Medulla oblongata (tissue), 1 donor: ENCODE measurements at regions not wholly inside any gene's neighbourhood (a gene's known extent, or its start where the extent isn't known, plus 50 kb on each side); places are given as distances from the start of the nearest gene placed in this dataset.
A peak's percentile ranks its signal among the peaks of the same experiment; 100 is the strongest.
"Not testable (repeated sequence)": the region's sequence is repeated elsewhere in the genome, so short reads cannot be mapped to it uniquely, and the experiment has no call there.

Experiments
- DNase-seq: peaks from one replicate; pipeline ENCODE4 v3.0.0-alpha.2; 2015; ENCODE audit errors: extremely low spot score

GRCh38 chr20:43837856-43838702, 76.6 kb upstream of the TOX2 start:
- no peak for DNase-seq

- DNase-seq: no peak
Observed at GRCh38 chr20:43836790-43837189, 77.9 kb upstream of the TOX2 start.

GRCh38 chr20:43835944-43836508, 78.6 kb upstream of the TOX2 start:
- DNase-seq: no peak

DNA sequence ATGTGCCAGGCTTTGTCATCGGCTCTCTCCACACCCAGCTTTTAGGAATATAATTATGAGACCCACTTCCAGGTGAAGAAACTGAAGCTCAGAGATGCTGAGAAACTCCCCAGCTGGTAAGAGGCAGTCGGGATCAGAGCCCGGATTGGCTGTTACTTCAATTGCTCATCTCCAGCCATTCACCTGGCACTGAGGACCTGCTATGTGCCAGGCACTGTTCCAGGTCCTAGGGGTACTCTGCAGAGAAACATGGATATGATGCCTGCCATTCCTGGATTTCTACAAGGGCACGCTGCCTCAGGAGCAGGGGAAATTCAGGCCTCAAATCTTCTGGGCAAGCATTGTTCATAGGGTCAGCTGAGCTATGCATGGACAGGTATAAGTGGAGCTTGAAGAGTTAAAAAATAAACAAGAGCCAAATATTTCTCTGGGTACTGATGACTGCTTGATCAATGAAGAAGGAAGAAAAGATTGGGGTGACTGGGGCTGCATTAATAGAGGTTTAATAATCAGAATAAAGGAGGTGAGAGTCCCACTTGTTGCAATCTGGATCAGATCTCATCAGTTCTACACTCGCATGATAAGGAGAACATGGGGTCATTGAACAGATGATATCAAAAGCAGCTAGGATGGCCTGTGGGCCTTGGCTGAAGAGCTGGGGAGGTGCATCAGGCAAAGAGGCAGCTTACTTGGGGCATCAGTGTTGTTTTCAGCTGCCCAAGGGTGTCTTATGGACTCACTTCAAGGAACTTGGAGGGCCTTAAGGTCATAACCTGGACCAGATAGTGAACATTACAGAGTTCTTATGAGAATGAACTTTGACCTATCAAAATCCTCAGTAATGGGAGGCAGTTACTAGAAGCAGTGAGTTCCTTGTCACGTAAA, 80.9 kb upstream of the TOX2 start:
- no peak for DNase-seq

DNA sequence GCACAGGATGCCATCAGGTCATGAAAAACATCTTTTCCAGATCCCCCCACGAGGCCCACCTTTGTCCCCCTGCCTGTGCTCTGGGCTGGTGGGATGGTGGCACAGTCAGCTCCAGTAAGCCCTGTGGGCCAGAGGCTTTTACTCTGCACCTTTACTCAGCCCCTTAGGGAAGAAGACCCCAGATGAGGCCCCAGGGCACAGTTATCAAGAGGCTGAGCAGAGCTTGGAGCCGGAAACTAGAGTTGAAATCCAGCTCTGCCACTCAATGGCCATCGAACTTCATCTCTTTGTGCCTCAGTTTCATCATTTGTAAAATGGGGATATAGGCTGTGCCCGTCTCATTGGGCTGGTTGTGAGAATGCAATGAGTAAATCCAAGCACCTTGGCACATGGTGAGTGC, 81.7 kb upstream of the TOX2 start:
- DNase-seq: no peak

DNA sequence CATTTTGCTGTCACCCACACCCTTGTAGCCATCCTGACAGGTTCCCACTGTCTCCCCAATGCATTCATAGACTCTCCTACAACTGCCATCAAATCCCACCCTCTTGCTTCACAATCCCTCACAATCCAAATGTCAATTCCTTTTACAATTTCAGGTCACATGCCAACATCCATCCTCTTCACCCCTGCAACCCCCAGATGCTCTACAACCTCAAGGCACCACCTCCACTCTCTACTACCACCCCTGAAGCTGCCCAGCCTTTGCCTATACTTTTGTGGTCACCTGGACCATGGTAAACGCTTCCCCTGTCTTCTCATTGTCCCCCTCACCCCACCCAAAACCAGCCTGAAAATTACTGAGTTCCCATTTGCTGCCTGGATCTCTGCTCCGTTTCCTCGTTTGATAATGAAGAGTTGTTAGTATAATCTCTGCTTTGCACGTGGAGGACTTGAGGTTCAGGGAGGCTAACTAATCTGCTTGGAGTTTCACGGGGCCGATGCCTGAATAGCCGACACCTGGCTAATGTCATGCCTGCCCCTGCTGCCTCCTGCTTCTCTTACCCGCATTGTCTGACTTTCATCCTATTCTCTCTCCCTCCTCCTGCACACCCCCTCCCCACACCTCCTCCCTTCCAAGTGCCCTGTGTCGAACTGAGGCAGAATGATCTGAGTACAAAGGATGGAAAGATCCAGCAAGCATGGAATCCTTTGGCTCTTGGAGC, 82.4 kb upstream of the TOX2 start:
- DNase-seq: no peak

GRCh38 chr20:43831481-43832065, 83.1 kb upstream of the TOX2 start:
- no peak for DNase-seq

GRCh38 chr20:43830883-43831282, 83.8 kb upstream of the TOX2 start:
- no peak for DNase-seq

GRCh38 chr20:43829951-43830690, 84.5 kb upstream of the TOX2 start:
- no peak for DNase-seq

DNA sequence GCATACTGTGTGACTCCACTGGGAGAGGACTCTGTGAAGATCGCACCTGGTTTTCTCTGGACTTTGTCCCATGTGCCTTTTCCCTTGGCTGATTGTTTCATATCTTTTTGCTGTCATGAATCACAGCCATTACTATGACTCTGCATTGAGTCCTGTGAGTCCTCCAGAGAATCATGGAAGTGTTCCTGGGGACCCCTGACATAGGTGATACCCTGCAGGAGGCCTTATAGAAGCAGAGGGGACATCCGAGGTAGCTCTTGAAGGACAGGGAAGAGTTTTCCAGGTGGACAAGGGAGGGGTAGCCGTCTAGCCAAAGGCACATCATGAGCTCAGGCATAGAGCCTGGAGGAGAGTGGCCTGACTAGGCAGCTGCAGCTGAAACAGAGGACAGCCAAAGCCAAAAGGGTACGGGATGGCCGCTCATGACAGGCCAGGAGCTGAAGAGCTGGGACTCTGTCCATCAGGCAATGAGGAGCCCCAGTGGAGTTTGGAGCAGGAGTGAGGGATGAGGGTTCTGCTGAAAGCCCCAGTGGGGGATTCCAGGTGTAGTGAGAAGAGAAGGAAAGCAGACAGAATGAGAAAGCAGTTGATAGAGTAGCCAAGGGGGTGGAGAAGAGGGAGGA, 86.6 kb upstream of the TOX2 start:
- no peak for DNase-seq

GRCh38 chr20:43826943-43827342, 87.7 kb upstream of the TOX2 start:
- not testable (repeated sequence) for DNase-seq

- peak; percentile 2 for DNase-seq
Observed at GRCh38 chr20:43825581-43825980, 89.1 kb upstream of the TOX2 start.

DNA sequence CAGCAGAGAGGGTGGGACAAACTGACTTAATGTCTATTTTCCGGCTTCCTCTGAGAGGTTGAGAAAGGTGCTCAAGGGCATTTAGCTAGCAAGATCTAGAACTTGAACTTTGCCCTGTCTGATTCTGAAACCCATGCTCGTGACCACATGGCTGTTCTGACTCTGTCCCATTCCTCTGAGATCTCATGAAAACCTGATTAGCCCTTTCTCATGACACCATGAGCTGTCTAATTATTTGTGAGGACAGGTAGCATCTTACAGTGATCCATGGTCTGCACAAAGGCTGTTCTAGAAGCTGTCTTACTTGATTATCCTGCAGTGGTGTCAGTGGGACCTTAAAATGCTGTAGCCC, 89.6 kb upstream of the TOX2 start:
- DNase-seq: no peak

DNA sequence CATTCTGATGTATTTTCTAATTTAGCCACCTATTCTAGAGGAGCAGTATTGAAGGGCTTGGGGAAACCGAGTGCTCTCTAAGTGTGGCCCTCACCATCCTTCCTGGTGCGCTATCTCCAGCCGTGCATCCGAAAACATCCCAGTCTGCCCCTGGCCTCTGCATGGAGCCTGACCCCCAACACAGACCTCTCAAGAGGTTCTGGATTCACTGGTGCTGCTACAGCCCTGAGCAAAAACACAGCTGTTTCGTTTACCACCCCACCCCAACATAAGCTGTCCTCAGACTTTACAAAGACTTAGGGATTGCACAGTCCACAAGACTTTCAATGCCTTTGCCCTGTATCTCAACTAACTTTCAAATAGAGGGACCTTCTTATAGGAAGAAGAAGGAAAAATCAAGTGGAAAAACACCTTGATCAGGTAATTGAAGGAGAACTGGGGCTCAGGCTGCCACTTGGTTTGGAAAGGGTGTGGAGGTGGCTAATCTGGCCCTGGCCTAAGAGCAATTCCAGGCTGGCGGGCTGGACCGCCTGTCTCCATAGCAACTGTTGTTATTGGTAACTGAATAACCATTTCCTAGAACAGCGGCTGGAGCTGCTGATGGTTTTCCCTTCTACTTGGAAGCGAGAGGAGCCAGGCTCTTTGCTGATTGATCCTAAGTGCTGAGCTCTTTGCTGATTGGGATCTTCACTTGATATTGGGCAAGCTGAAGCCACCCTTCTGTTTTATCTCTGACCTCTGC, 90.2 kb upstream of the TOX2 start:
- DNase-seq: peak; percentile 31

GRCh38 chr20:43821795-43822194, 92.9 kb upstream of the TOX2 start:
- DNase-seq: no peak

GRCh38 chr20:43820731-43821330, 93.8 kb upstream of the TOX2 start:
- DNase-seq: no peak

DNA sequence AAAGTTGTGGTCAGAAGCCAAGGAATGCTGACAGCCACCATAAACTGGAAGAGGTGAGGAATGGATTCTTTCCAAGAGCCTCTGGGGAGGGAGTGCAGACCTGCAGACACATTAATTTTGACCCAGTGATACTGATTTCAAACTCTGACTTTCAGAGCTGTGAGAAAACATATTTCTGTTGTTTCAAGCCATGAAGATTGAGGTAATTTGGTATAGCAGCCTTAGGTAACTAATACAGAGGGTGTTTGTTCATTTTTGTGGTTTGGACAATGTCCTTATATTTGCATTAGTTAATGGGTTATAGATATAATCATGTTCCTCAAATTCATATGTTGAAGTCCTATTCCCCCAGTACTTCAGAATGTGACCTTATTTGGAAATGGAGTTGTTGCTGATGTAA, 85.4 kb upstream of the GTSF1L start:
- no peak for DNase-seq

DNA sequence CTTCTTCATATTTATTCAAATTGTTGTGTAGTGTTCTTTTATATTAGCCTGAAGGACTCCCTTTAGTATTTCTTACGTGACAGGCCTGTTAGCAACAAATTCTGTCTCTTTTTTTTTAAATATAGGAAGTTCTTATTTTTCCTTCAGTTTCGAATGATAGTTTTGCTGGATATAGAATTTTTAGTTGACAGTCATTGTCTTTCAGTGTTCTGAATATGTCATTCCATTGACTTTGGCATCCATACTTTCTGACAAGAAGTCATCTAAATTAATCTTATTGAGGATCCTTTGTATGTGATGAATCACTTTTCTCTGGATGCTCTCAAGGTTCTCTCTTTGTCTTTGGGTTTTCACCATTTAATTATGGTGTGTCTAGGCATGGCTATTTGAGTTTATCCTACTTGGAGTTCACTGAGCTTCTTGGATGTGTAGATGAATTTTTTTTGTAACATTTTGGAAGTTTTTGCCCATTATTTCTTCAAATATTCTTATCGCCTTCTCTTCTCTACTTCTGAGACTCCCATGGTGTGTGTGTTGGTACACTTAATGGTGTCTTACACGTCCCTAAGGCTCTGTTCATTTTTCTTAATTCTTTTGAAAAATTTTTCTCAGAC, 82.5 kb upstream of the GTSF1L start:
- no peak for DNase-seq

DNA sequence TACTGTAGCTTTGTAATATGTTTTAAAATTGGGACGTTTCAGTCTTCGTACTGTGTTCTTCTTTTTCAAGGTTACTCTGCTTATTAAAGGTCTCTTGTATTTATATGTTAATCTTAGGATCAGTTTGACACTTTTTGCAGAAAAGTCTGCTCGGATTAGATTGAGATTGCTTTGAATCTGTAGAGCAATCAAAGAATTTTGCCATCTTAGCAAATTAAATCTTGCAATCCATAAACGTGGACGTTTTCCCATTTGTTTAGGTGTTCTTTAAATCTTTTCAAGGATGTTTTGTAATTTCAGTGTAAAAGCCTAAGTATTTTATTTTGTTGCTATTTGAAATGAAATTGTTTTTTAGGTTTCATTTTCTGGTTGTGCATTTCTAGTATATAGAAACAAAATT, 78.0 kb upstream of the GTSF1L start:
- DNase-seq: no peak
